Trophoblast cell (in vitro differentiated cells and primary cell): ENCODE measurements at regions not wholly inside any gene's neighbourhood (a gene's known extent, or its start where the extent isn't known, plus 50 kb on each side); places are given as distances from the start of the nearest gene placed in this dataset.

ENCODE experiments used
- DNase-seq, 2 donors: peaks; one replicate each; pipeline ENCODE4 v3.0.0-alpha.2; 2016
- H2AFZ ChIP-seq: 2 replicates; pipeline ENCODE4 v1.6.1; 2013; ENCODE audit warnings: low read length, moderate library complexity, mild to moderate bottlenecking; ENCODE audit not compliant: insufficient read depth, poor library complexity
- H2AK5ac ChIP-seq: 2 replicates; pipeline ENCODE4 v1.6.1; 2013; ENCODE audit warnings: mild to moderate bottlenecking, low read length
- H2BK120ac ChIP-seq: 2 replicates; pipeline ENCODE4 v1.6.1; 2013; ENCODE audit warnings: low read length, mild to moderate bottlenecking, moderate library complexity; ENCODE audit not compliant: insufficient read depth, poor library complexity
- H2BK12ac ChIP-seq: 2 replicates; pipeline ENCODE4 v1.6.1; 2013; ENCODE audit warnings: mild to moderate bottlenecking, low read length, moderate library complexity
- H2BK5ac ChIP-seq: 2 replicates; pipeline ENCODE4 v1.6.1; 2013; ENCODE audit warnings: low read length, low read depth, moderate library complexity, mild to moderate bottlenecking; ENCODE audit not compliant: poor library complexity
- H3K14ac ChIP-seq: 2 replicates; pipeline ENCODE4 v1.6.1; 2013; ENCODE audit warnings: mild to moderate bottlenecking, low read length
- H3K18ac ChIP-seq: 2 replicates; pipeline ENCODE4 v1.6.1; 2013; ENCODE audit warnings: mild to moderate bottlenecking, low read length
- H3K23ac ChIP-seq: 2 replicates; pipeline ENCODE4 v1.6.1; 2013; ENCODE audit warnings: low read length
- H3K27ac ChIP-seq: 2 replicates; pipeline ENCODE4 v1.5.1; 2013; ENCODE audit warnings: low read depth, mild to moderate bottlenecking, inconsistent platforms, low read length, moderate library complexity
- H3K27me3 ChIP-seq: 2 replicates; pipeline ENCODE4 v1.6.1; 2013; ENCODE audit warnings: inconsistent platforms, mild to moderate bottlenecking, low read length, moderate library complexity; ENCODE audit not compliant: insufficient read depth
- H3K36me3 ChIP-seq, 2 experiments: 1 replicate in 1 of 2; 2 replicates in 1 of 2; pipeline ENCODE4 v1.6.1; 2013; ENCODE audit warnings: low read length in 2 of 2, mild to moderate bottlenecking in 2 of 2, moderate library complexity in 1 of 2; ENCODE audit not compliant: insufficient read depth in 2 of 2, control insufficient read depth in 1 of 2
- H3K4ac ChIP-seq: 2 replicates; pipeline ENCODE4 v1.6.1; 2013; ENCODE audit warnings: low read depth, mild to moderate bottlenecking, low read length, moderate library complexity
- H3K4me1 ChIP-seq, 2 experiments: 1 replicate in 1 of 2; 2 replicates in 1 of 2; pipeline ENCODE4 v1.6.1; 2013; ENCODE audit warnings: low read length in 2 of 2, mild to moderate bottlenecking in 2 of 2, moderate library complexity in 1 of 2; ENCODE audit not compliant: insufficient read depth in 2 of 2, control insufficient read depth in 1 of 2
- H3K4me2 ChIP-seq: 2 replicates; pipeline ENCODE4 v1.6.1; 2013; ENCODE audit warnings: inconsistent platforms, mild to moderate bottlenecking, low read length, moderate library complexity
- H3K4me3 ChIP-seq: 2 replicates; pipeline ENCODE4 v1.5.1; 2013; ENCODE audit warnings: mild to moderate bottlenecking, low read depth, low read length, inconsistent platforms
- H3K79me1 ChIP-seq: one replicate; pipeline ENCODE4 v1.6.1; 2013; ENCODE audit warnings: low read length
- H3K79me2 ChIP-seq: 2 replicates; pipeline ENCODE4 v1.6.1; 2013; ENCODE audit warnings: low read length, mild to moderate bottlenecking; ENCODE audit not compliant: control insufficient read depth, insufficient read depth, poor library complexity
- H3K9ac ChIP-seq: 2 replicates; pipeline ENCODE4 v1.6.1; 2013; ENCODE audit warnings: mild to moderate bottlenecking, low read length
- H3K9me3 ChIP-seq: 2 replicates; pipeline ENCODE4 v1.6.1; 2013; ENCODE audit warnings: low read depth, mild to moderate bottlenecking, control low read depth, inconsistent platforms, low read length; ENCODE audit not compliant: insufficient read depth
- H4K12ac ChIP-seq: 2 replicates; pipeline ENCODE4 v1.6.1; 2013; ENCODE audit warnings: low read depth, mild to moderate bottlenecking, low read length, moderate library complexity
- H4K8ac ChIP-seq: 2 replicates; pipeline ENCODE4 v1.6.1; 2013; ENCODE audit warnings: low read depth, mild to moderate bottlenecking, low read length, moderate library complexity
- H4K91ac ChIP-seq: one replicate; pipeline ENCODE4 v1.6.1; 2013; ENCODE audit warnings: low read depth, mild to moderate bottlenecking, low read length, moderate library complexity
- WGBS: extraction: QIAGEN DNeasy Blood & Tissue Kit; methylation state at CpG from one replicate; pipeline ENCODE4 v1.1.7; 2013; ENCODE audit warnings: missing lambda C conversion rate; ENCODE audit not compliant: insufficient read length, insufficient coverage; ENCODE audit errors: extremely low coverage; 5-methylcytosine and 5-hydroxymethylcytosine counted together

- no peak overlapping the region for H3K4me3 ChIP-seq
- H3K79me2 ChIP-seq = no peaks in the 10 kb centered on the region
- WGBS = no CpG with 5 or more reads among the region's 2 CpGs
- no peak overlapping the region for H2BK120ac ChIP-seq
- no peaks in the 10 kb centered on the region for H3K4me1 ChIP-seq
- no peak overlapping the region for H4K8ac ChIP-seq
- H3K36me3 ChIP-seq = no peaks in the 10 kb centered on the region
- no peak overlapping the region for H4K12ac ChIP-seq
- no peak overlapping the region for H3K23ac ChIP-seq
- H3K27ac ChIP-seq = no peak overlapping the region
- no peak overlapping the region for H3K18ac ChIP-seq
- H3K4me2 ChIP-seq = no peak overlapping the region
- H2BK5ac ChIP-seq = no peak overlapping the region
- no peak overlapping the region for H3K9ac ChIP-seq
- no peak for DNase-seq
- H3K4ac ChIP-seq = no peak overlapping the region
- no peak overlapping the region for H4K91ac ChIP-seq
- H2AFZ ChIP-seq = no peak overlapping the region
- H2AK5ac ChIP-seq = no peak overlapping the region
- H3K9me3 ChIP-seq = no peaks in the 10 kb centered on the region
- no peaks in the 10 kb centered on the region for H3K79me1 ChIP-seq
- H3K14ac ChIP-seq = no peak overlapping the region
- H2BK12ac ChIP-seq = no peak overlapping the region
- no peaks in the 10 kb centered on the region for H3K27me3 ChIP-seq
These were observed 316.4 kb upstream of the ADGRL2 start for GRCh38 chr1:81484284-81484683.

- Histone ChIP-seq H3K79me1 (no peaks in the 10 kb centered on the region), H3K23ac (no peak overlapping the region), H3K79me2 (no peaks in the 10 kb centered on the region), H3K18ac (no peak overlapping the region), H3K36me3 (no peaks in the 10 kb centered on the region), H3K4me3 (no peak overlapping the region), H2BK120ac (no peak overlapping the region), H3K4me2 (no peak overlapping the region), H3K27ac (no peak overlapping the region), H2AFZ (no peak overlapping the region), H4K8ac (no peak overlapping the region), H2BK12ac (no peak overlapping the region), H4K91ac (no peak overlapping the region), H3K14ac (no peak overlapping the region), H2AK5ac (no peak overlapping the region), H4K12ac (no peak overlapping the region), H3K27me3 (no peaks in the 10 kb centered on the region), H3K9ac (no peak overlapping the region), H2BK5ac (no peak overlapping the region), H3K4me1 (no peaks in the 10 kb centered on the region), H3K4ac (no peak overlapping the region), H3K9me3 (no peaks in the 10 kb centered on the region)
- WGBS = no CpG with 5 or more reads among the region's 7 CpGs
- no peak for DNase-seq
These were observed 322.5 kb upstream of the ADGRL2 start for GRCh38 chr1:81478219-81478618.

GRCh38 chr1:81477710-81478109 is 323.0 kb upstream of the ADGRL2 start:
- Histone ChIP-seq H2BK120ac (no peak overlapping the region), H4K8ac (no peak overlapping the region), H3K9ac (no peak overlapping the region), H3K4me1 (no peaks in the 10 kb centered on the region), H3K14ac (no peak overlapping the region), H3K36me3 (no peaks in the 10 kb centered on the region), H3K4me3 (no peak overlapping the region), H2BK5ac (no peak overlapping the region), H4K91ac (no peak overlapping the region), H3K9me3 (no peaks in the 10 kb centered on the region), H3K27me3 (no peaks in the 10 kb centered on the region), H3K79me1 (no peaks in the 10 kb centered on the region), H3K79me2 (no peaks in the 10 kb centered on the region), H2AFZ (no peak overlapping the region), H3K4ac (no peak overlapping the region), H2BK12ac (no peak overlapping the region), H3K27ac (no peak overlapping the region), H3K4me2 (no peak overlapping the region), H2AK5ac (no peak overlapping the region), H3K23ac (no peak overlapping the region), H3K18ac (no peak overlapping the region), H4K12ac (no peak overlapping the region)
- no peak for DNase-seq
- WGBS = 100% methylated on average over 1 of the region's 5 CpGs

GRCh38 chr1:81472387-81472786 is 328.3 kb upstream of the ADGRL2 start:
- Histone ChIP-seq H2AFZ (no peak overlapping the region), H2BK120ac (no peak overlapping the region), H4K8ac (no peak overlapping the region), H3K27me3 (no peaks in the 10 kb centered on the region), H2BK5ac (no peak overlapping the region), H3K23ac (no peak overlapping the region), H3K14ac (no peak overlapping the region), H3K4me1 (no peaks in the 10 kb centered on the region), H4K91ac (no peak overlapping the region), H3K4ac (no peak overlapping the region), H3K4me2 (no peak overlapping the region), H3K36me3 (no peaks in the 10 kb centered on the region), H3K27ac (no peak overlapping the region), H3K79me1 (peaks cover 1% of the 10 kb centered on the region), H3K9me3 (no peaks in the 10 kb centered on the region), H2BK12ac (no peak overlapping the region), H2AK5ac (no peak overlapping the region), H3K79me2 (no peaks in the 10 kb centered on the region), H4K12ac (no peak overlapping the region), H3K9ac (no peak overlapping the region), H3K18ac (no peak overlapping the region), H3K4me3 (no peak overlapping the region)
- DNase-seq = no peak
- WGBS = no CpG with 5 or more reads among the region's 6 CpGs
